IPS DF 4.7 (cell line): ENCODE measurements at regions not wholly inside any gene's neighbourhood (a gene's known extent, or its start where the extent isn't known, plus 50 kb on each side); places are given as distances from the start of the nearest gene placed in this dataset.
"Not testable (repeated sequence)": the region's sequence is repeated elsewhere in the genome, so short reads cannot be mapped to it uniquely, and the experiment has no call there.

Source experiments
- DNase-seq: peaks from one replicate; pipeline ENCODE4 v3.0.0-alpha.2; 2013; ENCODE audit warnings: low spot score; ENCODE audit errors: extremely low read depth

DNA sequence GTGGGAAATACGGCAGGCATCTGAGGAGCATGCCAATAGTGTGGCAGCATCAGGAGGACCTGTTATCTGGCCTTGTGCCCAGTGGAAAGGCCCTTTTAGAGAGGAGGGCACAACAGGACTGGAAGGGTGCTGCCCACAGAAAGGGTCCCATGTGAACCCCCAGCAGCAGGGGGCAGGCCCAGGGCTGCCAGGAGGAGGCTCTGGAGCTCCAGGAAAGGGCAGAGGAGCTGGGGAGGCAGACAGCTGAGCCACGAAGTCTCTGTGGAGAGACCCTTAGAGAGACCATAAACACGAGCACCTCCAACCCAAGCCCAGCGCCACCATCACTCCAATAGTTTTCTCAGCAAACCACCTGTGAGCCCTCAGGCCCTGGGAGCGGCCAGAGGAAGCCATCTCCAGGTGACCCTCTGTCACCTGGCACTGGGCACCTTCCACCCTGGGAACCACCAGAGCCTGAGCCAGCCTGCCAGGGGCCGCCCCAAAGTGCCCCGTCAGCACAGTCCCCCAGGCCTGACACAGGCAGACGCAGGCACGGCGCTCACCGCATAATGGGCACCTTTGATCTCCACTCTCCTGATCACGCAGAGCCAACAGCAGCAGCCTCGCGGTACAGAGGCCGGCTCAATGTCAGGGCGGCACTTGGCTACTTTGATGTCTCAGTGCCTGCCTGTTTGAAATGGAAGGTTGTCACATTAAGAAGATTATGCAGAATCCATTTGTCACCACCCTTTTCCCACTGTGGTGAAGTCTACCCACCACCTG, 162.5 kb upstream of the RAB6C start:
- no peak for DNase-seq

DNA sequence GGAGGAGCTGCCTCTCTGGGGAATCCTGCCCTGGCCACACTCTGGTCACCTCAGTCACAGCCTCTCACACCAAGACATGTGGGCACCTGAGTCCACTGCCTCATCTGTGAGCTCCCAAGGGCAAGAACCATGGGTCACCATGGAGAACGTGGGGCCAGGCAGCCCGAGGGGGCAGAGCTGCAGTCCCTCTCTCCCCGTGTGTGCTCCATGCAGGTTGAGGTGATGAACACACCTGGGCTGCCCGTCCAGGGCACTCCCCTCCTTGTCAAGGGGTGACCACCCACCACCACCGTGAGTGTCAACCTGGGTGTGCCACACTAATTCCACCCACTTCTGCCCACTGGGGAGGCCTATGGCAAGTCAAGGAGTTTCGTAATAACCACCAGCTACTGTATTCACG, 159.6 kb upstream of the RAB6C start:
- no peak for DNase-seq

DNA sequence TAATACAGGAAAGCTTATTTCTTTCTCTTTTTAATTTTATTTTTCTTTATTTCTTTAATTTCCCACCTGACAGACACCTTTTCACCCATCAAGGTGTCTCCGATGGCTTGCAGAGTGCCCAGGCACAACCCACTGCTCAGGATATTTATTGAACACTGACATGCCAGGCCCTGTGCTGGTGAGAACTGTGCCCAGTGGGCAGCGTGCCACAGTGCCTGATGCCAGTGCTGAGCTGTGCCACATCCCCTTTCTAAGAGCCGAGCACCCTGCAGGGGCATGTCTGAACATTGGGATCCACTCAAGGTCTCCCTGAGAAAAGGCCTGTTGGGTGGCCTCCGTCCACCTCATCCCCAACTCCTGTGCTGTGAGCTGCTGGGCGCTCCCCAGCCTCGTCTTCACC, 158.6 kb upstream of the RAB6C start:
- no peak for DNase-seq

DNA sequence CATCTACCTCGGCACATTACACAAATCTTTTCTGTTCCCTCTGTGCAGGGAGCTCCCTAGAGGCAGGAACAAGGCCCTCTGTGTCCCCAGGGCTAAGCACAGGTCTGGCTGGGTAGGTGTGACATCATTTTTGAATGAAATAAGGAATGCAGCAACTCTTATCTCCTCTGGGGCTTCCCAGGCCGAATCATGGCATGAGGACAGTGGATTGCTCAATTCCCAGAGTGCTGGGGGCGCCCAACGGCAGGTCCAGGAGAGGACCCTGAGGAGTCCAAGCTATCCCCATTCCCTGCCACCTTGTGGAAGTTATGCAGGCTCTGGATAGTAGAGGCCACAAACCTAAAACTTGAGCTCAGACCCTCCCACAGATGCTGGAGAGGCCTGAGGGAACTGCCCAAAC, 158.0 kb upstream of the RAB6C start:
- no peak for DNase-seq

DNA sequence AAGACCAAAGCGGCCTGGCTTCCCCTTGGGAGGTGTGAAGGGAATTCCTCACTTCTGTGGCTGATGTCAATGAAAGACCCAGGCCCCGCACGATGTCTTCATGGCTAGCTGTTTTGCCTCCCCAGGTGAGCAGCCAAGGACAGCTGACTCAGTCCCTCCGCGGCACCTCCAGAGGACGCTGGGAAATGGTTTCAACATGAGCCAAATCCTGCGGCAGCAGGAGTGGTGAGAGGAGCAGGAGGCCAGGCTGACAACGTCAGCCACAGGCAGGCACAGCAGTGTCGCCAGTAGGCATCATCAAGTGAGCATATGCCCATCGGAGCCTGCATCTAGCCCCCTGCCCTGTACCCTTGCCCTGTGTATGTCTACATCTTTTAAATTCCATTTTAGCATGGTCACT, 156.4 kb upstream of the RAB6C start:
- DNase-seq = no peak

DNA sequence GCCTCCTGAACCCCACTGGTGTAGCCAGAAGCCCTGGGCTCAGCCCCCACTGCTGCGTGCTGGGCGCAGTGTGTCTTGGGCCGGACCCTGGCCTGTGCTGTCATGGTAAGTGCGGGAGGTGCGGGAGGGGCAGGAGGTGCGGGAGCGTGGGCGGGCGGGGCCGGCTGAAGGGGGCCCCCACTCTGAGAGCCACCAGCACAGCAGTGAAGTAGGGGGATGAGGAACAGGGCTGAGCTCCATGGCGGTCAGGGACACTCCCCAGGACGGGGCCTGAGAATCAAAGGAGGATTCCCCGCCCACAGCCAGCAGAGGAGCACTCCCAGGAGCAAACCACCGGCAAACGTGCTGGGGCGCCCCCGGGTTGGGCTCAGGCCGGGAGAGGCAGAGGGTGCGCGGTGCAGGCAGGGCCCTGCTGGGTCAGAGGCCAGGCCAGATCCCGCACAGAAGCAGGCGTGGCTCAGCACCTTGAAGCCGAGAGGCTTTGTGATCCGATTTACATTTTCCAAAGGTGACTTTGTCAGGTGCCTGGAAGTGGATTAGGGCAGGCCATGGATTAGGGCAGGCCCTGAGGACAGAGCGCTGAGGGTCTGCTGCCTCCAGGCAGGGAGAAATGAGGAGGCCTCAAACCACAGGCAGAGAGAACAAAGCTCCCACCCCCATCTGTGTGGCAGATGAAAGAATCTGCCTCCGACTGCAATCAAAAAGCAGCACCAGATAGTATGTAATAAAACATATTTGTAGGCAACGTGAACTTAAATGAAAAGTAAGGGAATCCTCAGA, 152.0 kb upstream of the RAB6C start:
- DNase-seq = no peak

DNA sequence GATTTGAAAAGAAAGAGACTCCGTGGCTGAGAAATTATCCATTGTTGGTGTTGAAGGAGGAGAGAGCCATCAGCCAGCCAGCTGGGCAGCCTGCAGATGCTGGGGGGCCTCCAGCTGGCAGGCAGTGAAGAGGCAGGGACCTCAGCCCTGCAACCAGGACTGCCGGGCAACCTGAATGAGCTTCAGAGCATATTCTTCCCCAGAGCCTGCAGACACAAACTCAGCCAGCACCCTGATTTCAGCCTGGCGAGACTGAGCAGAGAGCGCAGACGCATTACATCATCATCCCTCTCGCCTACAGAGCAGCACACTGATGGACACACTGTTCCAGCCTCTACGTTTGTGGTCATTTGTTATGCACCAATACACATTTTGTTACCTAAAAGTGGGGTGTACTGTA, 150.7 kb upstream of the RAB6C start:
- DNase-seq = no peak

DNA sequence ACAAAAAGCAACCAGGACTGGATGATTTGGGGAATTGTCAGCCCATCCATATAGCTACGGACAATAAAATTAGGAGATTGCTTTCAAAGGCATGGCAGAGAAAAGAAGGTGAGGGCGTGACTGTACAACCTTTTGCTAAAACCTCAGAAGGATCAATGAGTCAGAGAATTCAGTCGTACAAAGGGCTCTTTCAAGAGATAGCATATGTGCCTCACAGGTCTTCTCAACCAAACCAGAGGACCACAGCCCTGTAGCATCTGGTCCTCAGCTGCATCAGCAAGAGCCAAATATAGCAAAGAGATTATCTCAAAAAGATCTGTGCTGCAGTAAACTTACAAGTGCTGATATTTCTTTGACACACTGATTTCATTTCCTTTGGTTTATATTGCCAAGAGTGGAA, 149.9 kb upstream of the RAB6C start:
- DNase-seq = no peak

DNA sequence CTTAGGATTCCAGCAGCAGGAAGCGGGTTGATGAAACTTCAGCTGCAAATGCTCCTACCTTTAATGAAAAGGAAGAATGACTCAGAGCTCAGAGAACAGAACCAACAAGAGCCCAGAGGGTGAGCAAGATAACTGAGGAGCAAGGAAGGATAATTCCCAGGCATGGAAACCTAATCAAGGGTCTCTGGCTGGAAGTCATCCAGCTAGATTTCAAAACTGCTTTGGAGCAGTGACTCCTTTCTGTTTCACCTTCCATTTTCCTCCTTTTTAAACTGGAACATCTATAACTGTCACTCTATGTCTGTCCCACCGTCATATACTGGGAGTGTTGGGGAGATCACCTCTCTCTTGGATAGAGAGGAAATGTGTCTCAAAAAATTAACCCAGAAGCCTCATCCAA, 148.4 kb upstream of the RAB6C start:
- DNase-seq = no peak

DNA sequence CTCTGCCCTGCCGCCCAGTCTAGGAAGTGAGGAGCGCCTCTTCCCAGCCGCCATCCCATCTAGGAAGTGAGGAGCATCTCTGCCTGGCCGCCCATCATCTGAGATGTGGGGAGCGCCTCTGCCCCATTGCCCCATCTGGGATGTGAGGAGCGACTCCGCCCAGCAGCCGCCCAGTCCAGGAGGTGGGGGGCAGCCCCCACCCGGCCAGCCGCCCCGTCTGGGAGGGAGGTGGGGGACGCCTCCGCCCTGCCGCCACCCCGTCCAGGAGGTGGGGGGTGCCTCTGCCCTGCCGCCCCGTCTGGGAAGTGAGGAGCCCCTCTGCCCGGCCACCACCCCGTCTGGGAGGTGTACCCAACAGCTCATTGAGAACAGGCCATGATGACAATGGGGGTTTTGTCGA, 146.0 kb upstream of the RAB6C start:
- not testable (repeated sequence) for DNase-seq

DNA sequence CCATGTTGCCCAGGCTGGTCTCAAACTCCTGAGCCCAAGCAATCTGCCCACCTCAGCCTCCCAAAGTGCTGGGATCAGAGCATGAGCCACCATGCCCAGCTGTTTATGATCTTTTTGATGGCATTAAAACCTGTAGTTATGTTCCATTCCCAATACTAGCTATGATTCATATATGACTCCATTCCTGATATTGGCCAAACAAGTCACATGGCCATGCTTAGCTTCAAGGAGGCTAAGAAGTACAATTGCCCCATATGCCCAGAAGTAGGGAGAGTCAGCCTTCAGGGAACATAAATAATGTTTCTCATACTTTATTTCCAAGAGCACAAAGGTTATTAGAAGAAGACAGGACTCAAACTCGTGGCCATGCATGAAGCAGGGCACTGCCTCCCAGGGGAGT, 132.4 kb upstream of the RAB6C start:
- no peak for DNase-seq

DNA sequence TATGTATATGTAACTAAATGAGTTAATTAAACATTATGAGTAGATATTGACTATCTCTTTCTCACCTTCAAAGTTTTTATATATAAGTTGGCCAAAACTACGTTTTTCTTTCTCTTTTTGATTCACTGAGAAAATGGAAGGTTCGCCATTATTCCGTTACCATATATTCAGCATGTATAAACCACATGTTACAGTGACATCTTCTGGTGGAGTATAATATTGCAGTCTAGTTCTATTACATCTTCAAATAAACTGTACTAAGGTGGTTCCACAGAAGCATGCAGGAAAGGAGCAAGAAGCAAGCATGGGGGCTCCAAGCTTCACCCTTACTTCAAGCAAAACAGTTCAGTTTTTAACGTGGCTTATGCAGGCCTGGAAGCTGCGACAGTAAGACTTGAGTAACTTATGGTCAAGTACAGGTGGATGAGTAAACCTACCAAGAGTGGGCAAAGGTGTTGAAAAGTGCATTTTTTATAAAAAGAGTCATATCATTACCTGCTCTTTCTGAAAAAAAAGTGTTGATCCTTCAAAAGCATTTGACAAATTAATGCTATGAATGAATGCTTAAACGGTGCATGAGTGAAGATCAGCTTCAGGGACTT, 129.8 kb upstream of the RAB6C start:
- peak; percentile 62 for DNase-seq

DNA sequence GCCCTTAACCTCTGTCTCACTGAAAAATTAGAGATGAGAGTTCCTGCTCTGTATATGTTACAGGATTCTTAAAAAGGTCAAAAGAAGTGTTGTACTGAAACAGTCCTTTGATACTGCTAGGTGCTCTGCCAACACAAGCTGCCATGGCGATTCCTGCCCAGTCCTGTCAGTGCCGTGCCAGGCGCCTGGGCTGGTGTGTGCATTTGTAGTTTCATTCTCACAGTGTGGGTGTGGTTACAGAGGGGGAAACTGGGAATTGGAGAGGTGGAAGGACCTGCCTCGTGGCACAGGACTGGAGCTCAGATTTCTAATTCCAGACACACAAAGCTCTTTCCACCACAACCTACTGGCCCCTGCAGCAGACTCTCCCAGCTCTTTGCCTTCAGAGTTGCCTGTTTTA, 122.3 kb upstream of the RAB6C start:
- DNase-seq = no peak

DNA sequence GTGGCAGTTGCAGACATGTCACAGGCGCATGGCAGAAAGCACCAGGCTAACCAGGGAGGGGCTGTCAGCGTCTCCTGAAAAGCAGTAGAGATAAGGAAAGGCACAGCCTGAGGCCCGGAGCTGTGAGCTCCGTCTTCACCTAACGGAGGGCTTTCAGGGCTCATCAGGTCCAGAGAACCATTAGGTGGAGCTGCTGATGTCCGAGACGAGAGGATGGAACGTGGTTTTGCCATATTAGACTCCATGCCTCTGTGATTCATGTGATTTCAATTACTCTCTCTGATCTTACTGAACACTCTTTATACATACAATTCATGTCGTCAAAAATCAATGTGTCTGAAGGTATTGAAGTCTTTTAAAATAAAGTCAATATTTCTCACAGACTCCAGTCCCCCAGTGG, 120.3 kb upstream of the RAB6C start:
- no peak for DNase-seq

DNA sequence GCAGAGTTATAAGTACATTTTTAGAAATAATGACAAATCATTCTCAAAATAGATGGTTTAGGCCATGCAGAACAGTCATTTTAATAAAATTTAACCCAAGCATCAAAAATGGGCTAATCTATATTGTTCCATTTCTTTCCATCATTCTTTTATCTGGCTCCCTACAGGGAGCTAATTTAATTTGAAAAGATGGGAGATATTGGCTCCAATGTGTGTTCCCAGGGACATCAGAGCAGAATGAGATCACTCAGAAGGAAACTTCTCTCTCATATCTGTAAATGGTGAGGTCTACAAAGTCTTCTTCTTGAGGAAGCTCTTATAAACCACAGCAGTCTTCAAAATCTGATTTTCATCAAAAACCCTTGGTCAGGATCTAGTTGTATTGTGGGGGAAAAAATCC, 119.4 kb upstream of the RAB6C start:
- no peak for DNase-seq

DNA sequence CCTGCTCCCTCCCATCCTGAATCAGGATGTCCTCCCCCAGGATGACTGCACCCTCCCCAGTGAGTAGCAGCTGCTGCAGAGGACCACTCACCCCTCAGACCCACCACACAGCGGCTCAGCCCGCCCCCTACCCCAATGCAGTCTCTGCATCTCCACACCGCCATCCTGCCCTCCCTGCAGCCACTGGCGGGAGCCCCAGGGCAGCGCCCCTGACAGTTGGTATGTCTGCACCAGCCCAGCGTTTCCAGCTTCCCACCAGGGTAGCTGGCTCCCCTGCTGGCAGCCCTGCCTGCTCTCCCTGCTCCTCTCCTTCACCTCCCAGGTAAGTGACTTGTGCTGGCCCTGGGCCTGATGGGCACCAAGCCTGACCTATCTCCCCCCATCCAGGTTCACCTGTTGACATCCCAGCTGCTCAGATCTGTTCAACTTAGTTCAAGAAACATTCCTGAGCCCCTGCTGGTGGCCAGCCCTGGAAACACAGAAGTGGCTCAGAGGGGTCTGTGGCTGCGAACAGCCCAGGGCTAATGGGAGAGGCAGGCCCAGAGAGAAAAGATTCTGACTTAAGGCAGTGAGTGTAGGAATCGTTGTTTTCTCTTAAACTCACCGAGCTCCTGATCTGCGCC, 117.7 kb upstream of the RAB6C start:
- no peak for DNase-seq

DNA sequence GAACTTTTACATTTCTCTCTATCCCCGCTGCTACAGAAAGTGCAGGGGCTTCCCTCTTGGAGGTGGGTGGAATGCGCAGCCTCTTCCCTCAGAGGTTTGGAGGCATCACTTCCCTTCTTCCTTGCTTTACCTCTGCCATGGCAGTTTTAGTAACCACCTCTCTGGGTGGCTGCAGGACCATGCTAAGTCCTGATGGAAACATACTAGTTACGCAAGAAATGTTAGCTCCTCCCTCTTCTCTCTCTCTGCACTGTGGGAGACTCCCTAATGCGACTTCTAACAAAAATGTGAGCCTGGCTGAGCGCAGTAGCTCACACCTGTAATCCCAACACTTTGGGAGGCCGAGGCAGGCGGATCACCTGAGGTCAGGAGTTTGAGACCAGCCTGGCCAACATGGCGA, 116.8 kb upstream of the RAB6C start:
- no peak for DNase-seq

DNA sequence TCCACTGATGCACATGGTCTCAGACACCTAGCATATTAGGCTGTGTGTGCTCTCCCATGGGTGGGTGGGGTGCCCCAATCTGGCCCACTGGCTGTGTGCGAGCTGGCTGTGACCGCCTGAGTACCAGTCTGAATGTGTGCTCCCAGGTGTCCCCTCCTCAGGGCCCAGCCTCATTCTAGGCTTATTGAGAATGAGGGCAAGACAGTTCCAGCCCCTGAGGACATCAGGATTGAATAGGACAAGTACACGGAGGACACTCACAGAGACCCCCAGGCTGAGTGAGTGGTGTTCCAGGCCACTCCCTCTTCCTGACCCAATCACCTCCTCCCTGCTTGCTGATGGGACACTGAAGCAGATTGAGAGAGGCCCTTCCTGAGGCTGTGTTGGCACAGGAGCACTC, 116.1 kb upstream of the RAB6C start:
- no peak for DNase-seq

DNA sequence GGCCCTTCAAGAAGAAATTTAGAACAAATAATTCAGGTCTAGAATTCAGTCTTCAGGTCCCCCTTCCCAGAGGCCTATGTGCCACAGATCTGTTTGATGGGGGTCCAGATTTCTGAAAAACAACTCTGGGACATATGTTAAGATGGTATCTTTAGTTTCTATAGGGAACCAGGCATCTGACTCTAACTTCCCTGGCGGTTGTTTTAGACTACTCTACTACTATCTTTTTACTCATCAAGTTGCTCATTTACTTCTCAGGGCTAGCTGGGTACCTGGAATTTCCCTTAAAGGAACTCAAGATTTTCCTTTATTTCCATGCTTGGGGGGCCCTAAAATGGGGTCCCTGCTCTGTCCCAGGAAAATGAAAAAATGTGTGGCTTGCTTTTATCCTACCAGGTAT, 114.7 kb upstream of the RAB6C start:
- no peak for DNase-seq

DNA sequence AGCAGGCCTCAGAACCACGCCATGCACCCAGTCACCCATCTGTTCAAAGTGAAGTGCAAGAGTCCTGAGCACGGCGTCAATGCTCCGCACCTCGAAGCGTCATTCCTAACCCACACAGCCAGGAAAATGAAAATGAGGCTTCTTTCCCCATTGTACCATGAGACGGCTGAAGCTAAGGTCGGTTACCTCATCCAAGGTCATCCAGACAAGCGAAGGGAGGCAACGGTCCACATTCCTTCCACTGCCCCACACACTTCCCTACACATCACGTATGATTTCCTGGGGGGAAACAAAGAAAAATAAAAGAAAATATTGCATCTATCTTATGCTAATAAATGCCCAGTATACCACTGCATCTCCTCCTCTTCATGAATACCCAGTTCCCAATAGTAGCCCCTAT, 113.5 kb upstream of the RAB6C start:
- no peak for DNase-seq

DNA sequence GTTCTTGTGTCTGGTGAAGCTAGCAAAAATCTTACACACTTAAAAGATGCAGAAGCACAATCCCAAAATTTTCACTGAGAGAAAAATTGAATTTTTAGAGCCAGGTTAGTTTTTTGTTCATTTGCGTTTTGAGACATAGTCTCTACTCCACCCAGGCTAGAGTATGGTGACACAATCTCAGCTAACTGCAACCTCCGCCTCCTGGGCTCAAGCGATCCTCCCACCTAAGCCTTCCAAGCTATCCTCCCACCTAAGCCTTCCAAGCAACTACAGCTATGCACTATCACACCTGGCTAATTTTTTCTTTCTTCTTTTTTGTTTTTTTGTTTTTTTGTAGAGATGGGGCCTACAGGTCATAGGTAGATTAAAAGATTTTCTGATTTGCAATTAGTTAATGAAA, 113.1 kb upstream of the RAB6C start:
- DNase-seq = no peak

DNA sequence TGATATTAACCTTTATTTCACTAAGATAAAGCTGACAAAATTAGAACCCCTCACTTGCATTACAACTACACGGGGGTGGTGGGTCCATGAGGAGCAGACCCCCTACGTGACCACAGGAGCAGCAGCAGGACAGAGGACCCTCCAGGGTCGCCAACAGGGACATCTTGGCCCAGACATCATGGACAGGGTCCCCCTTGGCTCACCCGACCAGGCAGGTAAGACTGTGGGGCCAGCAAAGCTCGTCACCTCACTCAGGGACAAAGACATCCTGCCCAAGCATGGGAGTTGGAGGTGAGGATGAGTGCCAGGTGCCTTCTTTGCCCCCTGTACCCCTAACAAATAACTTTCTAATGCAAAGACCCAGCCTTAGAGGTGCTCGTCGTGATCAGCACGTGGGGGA, 111.3 kb upstream of the RAB6C start:
- no peak for DNase-seq
